ENCODE measurements at regions not wholly inside any gene's neighbourhood (a gene's known extent, or its start where the extent isn't known, plus 50 kb on each side); places are given as distances from the start of the nearest gene placed in this dataset.

GRCh38 chr2:125070726-125071505, 1045.8 kb downstream of the CNTNAP5 start:
- DNase-seq, result no peak

GRCh38 chr2:125073440-125073839, 1048.4 kb downstream of the CNTNAP5 start:
- DNase-seq, result no peak

- no peak for DNase-seq
Observed at GRCh38 chr2:125085904-125086303, 1060.8 kb downstream of the CNTNAP5 start.

GRCh38 chr2:125086313-125087184, 1061.5 kb downstream of the CNTNAP5 start:
- no peak for DNase-seq

- DNase-seq, result no peak
Observed at GRCh38 chr2:125092276-125093009, 1067.4 kb downstream of the CNTNAP5 start.

- no peak for DNase-seq
Observed at GRCh38 chr2:125095826-125096225, 1070.7 kb downstream of the CNTNAP5 start.

GRCh38 chr2:125106710-125107109, 1081.6 kb downstream of the CNTNAP5 start:
- DNase-seq, result no peak

GRCh38 chr2:125107446-125107845, 1082.4 kb downstream of the CNTNAP5 start:
- no peak for DNase-seq

- no peak for DNase-seq
Observed at GRCh38 chr2:125108251-125108650, 1083.2 kb downstream of the CNTNAP5 start.

GRCh38 chr2:125125902-125126301, 1100.8 kb downstream of the CNTNAP5 start:
- no peak for DNase-seq

- no peak for DNase-seq
Observed at GRCh38 chr2:125160947-125161346, 1135.9 kb downstream of the CNTNAP5 start.

- DNase-seq, result no peak
Observed at GRCh38 chr2:125167152-125167551, 1142.1 kb downstream of the CNTNAP5 start.

GRCh38 chr2:125167820-125168219, 1142.7 kb downstream of the CNTNAP5 start:
- no peak for DNase-seq

GRCh38 chr2:125168442-125168841, 1143.4 kb downstream of the CNTNAP5 start:
- DNase-seq, result no peak

GRCh38 chr2:125169022-125169763, 1144.1 kb downstream of the CNTNAP5 start:
- no peak for DNase-seq

- DNase-seq, result no peak
Observed at GRCh38 chr2:125169764-125170146, 1144.7 kb downstream of the CNTNAP5 start.

GRCh38 chr2:125172181-125172580, 1147.1 kb downstream of the CNTNAP5 start:
- DNase-seq, result no peak

- DNase-seq, result no peak
Observed at GRCh38 chr2:125175415-125175814, 1150.3 kb downstream of the CNTNAP5 start.

- no peak for DNase-seq
Observed at GRCh38 chr2:125185691-125186270, 1160.7 kb downstream of the CNTNAP5 start.

- no peak for DNase-seq
Observed at GRCh38 chr2:125207431-125207830, 1182.3 kb downstream of the CNTNAP5 start.

- no peak for DNase-seq
Observed at GRCh38 chr2:125216321-125216720, 1191.2 kb downstream of the CNTNAP5 start.

- no peak for DNase-seq
Observed at GRCh38 chr2:125224188-125224587, 1199.1 kb downstream of the CNTNAP5 start.

All from NCI-H1694 treated with DMSO at 0.1 percent for 48 hours (cell line).